ENCODE measurements at regions not wholly inside any gene's neighbourhood (a gene's known extent, or its start where the extent isn't known, plus 50 kb on each side); places are given as distances from the start of the nearest gene placed in this dataset.

DNA sequence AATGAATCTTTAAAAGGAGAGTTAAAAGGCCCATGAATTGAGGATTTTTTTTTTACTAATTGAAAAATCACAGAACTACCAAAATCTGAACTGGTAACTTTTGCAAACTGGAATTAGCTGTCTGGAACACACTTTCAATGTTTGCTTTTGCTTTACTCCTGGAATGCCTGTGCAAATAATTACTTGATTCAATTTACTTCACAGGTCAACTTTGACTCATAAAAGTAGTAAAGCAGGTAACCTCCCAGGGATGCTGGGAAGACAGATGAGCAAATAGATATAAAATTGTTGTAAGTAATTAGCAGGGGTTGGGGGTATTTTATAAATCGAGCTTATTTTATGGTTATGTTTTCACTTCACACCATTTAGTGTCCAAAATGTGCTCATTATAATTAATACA lies 398.3 kb upstream of the HNRNPA3 start:
- CTCF ChIA-PET, result interaction anchor here (0.5 to 4.1 kb wide), 26 partner anchors 10 to 791 kb away, joined by 3 to 17 read pairs (median 3); partner anchors contain the start of gene HOXD8
- DNase-seq (ENCODE audit: low read depth in 1 of 2, low spot score in 1 of 2), result no peak
- Histone ChIP-seq H3K4me2 (peak overlapping the region; percentile 28; the same call in 1 of the 3 replicates), H3K9me3 (no peaks in the 10 kb centered on the region), H3K4me3 (no peak overlapping the region), H3K27ac (no peak overlapping the region), H3K4me1 (no peaks in the 10 kb centered on the region)
- POLR2A ChIA-PET, result no interaction called here
- ATAC-seq, result no peak
- TF ChIP-seq CBX8 (IDR thresholded peaks at IDR 0.05), result no peak
- TF ChIP-seq FOSB (CRISPR knock-in tag; IDR thresholded peaks at IDR 0.05), result no peak
- TF ChIP-seq, protein P1, sequence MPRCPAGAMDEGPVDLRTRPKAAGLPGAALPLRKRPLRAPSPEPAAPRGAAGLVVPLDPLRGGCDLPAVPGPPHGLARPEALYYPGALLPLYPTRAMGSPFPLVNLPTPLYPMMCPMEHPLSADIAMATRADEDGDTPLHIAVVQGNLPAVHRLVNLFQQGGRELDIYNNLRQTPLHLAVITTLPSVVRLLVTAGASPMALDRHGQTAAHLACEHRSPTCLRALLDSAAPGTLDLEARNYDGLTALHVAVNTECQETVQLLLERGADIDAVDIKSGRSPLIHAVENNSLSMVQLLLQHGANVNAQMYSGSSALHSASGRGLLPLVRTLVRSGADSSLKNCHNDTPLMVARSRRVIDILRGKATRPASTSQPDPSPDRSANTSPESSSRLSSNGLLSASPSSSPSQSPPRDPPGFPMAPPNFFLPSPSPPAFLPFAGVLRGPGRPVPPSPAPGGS (IDR thresholded peaks at IDR 0.05), result no peak
- TF ChIP-seq, protein P2, sequence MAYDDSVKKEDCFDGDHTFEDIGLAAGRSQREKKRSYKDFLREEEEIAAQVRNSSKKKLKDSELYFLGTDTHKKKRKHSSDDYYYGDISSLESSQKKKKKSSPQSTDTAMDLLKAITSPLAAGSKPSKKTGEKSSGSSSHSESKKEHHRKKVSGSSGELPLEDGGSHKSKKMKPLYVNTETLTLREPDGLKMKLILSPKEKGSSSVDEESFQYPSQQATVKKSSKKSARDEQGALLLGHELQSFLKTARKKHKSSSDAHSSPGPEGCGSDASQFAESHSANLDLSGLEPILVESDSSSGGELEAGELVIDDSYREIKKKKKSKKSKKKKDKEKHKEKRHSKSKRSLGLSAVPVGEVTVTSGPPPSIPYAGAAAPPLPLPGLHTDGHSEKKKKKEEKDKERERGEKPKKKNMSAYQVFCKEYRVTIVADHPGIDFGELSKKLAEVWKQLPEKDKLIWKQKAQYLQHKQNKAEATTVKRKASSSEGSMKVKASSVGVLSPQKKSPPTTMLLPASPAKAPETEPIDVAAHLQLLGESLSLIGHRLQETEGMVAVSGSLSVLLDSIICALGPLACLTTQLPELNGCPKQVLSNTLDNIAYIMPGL (CRISPR knock-in tag; IDR thresholded peaks at IDR 0.05; ENCODE audit: borderline replicate concordance), result no peak
- TF ChIP-seq CHD4 (IDR thresholded peaks at IDR 0.05; ENCODE audit: borderline replicate concordance), result no peak
- TF ChIP-seq HDAC2 (IDR thresholded peaks at IDR 0.05), result no peak
- TF ChIP-seq ZSCAN20 (CRISPR knock-in tag; IDR thresholded peaks at IDR 0.05), result no peak
- TF ChIP-seq MYC (IDR thresholded peaks at IDR 0.05; ENCODE audit: borderline replicate concordance, low read length), result no peak
- no peak for TF ChIP-seq RARB (CRISPR knock-in tag; IDR thresholded peaks at IDR 0.05)
- TF ChIP-seq, protein P3, sequence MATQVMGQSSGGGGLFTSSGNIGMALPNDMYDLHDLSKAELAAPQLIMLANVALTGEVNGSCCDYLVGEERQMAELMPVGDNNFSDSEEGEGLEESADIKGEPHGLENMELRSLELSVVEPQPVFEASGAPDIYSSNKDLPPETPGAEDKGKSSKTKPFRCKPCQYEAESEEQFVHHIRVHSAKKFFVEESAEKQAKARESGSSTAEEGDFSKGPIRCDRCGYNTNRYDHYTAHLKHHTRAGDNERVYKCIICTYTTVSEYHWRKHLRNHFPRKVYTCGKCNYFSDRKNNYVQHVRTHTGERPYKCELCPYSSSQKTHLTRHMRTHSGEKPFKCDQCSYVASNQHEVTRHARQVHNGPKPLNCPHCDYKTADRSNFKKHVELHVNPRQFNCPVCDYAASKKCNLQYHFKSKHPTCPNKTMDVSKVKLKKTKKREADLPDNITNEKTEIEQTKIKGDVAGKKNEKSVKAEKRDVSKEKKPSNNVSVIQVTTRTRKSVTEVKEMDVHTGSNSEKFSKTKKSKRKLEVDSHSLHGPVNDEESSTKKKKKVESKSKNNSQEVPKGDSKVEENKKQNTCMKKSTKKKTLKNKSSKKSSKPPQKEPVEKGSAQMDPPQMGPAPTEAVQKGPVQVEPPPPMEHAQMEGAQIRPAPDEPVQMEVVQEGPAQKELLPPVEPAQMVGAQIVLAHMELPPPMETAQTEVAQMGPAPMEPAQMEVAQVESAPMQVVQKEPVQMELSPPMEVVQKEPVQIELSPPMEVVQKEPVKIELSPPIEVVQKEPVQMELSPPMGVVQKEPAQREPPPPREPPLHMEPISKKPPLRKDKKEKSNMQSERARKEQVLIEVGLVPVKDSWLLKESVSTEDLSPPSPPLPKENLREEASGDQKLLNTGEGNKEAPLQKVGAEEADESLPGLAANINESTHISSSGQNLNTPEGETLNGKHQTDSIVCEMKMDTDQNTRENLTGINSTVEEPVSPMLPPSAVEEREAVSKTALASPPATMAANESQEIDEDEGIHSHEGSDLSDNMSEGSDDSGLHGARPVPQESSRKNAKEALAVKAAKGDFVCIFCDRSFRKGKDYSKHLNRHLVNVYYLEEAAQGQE (IDR thresholded peaks at IDR 0.05), result no peak
- TF ChIP-seq, protein P4, sequence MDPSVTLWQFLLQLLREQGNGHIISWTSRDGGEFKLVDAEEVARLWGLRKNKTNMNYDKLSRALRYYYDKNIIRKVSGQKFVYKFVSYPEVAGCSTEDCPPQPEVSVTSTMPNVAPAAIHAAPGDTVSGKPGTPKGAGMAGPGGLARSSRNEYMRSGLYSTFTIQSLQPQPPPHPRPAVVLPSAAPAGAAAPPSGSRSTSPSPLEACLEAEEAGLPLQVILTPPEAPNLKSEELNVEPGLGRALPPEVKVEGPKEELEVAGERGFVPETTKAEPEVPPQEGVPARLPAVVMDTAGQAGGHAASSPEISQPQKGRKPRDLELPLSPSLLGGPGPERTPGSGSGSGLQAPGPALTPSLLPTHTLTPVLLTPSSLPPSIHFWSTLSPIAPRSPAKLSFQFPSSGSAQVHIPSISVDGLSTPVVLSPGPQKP (IDR thresholded peaks at IDR 0.05; ENCODE audit: low read depth, low read length), result no peak
- no peak for TF ChIP-seq KDM5A (IDR thresholded peaks at IDR 0.05)
- no peak for TF ChIP-seq ZC3H11A (IDR thresholded peaks at IDR 0.05)
- no peak for TF ChIP-seq RCOR1 (IDR thresholded peaks at IDR 0.05; ENCODE audit: low read depth, low read length)
- 0% methylated on average over 1 of the region's 1 CpG for WGBS (ENCODE audit: missing lambda C conversion rate)
- no peak for FAIRE-seq

DNA sequence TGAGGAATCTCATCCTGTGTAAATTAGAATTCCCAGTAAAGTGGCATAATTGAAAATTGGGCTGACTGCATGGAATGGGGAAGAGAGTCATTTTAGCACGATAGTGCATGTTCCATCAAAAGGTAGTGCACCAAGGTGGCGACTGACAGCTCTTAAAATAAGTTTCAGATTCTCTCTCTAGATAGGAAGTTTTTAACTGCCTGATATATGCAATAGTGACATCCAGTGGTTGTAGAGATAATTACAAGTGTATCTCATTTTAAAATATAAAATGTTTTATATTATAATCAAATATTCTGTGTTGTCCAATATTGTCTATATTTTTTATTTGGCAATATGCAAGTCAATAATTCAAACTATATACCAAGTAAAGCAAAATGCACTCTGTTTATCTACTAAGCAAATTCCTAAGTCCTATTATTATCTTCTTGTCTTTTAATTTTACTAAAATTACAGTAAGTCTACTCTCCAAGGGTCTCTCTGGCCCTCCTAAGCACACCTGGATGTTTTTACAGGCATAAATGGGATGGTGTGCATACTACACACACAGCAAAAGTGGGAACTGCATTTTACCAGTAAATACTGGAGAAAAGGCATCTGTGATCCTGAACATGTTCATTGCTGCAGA lies 397.7 kb upstream of the HNRNPA3 start:
- DNase-seq (ENCODE audit: low read depth in 1 of 2, low spot score in 1 of 2) (peak; percentile 10 to 37), ATAC-seq (peak in 1 of 2 experiments; percentile 53; a peak in 3 of 6 replicates), FAIRE-seq (no peak)
- CTCF ChIA-PET, result interaction anchor here (0.6 to 4.1 kb wide), 23 partner anchors 10 to 697 kb away, joined by 3 to 17 read pairs (median 3); partner anchors contain the start of gene HOXD8
- Histone ChIP-seq H3K27ac (no peak overlapping the region), H3K4me2 (peak overlapping the region; percentile 28; the same call in 1 of the 3 replicates), H3K4me1 (no peaks in the 10 kb centered on the region), H3K9me3 (no peaks in the 10 kb centered on the region), H3K4me3 (no peak overlapping the region)
- TF ChIP-seq POLR2A (IDR thresholded peaks at IDR 0.05; ENCODE audit: low read length) (no peak), RAD21 (conservative IDR thresholded peaks at IDR 0.05 in 1 of 2, IDR thresholded peaks at IDR 0.05 in 1 of 2) (peak; percentile 66), EHF (CRISPR knock-in tag; IDR thresholded peaks at IDR 0.05) (no peak), SMC3 (IDR thresholded peaks at IDR 0.05) (peak; percentile 58)
- TF ChIP-seq, protein P5, sequence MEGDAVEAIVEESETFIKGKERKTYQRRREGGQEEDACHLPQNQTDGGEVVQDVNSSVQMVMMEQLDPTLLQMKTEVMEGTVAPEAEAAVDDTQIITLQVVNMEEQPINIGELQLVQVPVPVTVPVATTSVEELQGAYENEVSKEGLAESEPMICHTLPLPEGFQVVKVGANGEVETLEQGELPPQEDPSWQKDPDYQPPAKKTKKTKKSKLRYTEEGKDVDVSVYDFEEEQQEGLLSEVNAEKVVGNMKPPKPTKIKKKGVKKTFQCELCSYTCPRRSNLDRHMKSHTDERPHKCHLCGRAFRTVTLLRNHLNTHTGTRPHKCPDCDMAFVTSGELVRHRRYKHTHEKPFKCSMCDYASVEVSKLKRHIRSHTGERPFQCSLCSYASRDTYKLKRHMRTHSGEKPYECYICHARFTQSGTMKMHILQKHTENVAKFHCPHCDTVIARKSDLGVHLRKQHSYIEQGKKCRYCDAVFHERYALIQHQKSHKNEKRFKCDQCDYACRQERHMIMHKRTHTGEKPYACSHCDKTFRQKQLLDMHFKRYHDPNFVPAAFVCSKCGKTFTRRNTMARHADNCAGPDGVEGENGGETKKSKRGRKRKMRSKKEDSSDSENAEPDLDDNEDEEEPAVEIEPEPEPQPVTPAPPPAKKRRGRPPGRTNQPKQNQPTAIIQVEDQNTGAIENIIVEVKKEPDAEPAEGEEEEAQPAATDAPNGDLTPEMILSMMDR (IDR thresholded peaks at IDR 0.05), result peak; percentile 59
- POLR2A ChIA-PET, result no interaction called here
- WGBS (ENCODE audit: missing lambda C conversion rate), result 0% methylated on average over 2 of the region's 2 CpGs

Measured in A549 (cell line).